ENCODE measurements at regions not wholly inside any gene's neighbourhood (a gene's known extent, or its start where the extent isn't known, plus 50 kb on each side); places are given as distances from the start of the nearest gene placed in this dataset.

GRCh38 chr18:22278798-22279197, 109.4 kb downstream of the GATA6 start:
- Histone ChIP-seq H4K8ac (replicated peaks; ENCODE audit: insufficient read length, low read depth, low read length) (no peak overlapping the region), H3K27ac (ENCODE audit: insufficient read length, low read depth, low read length) (no peak overlapping the region), H2BK20ac (ENCODE audit: low read depth, low read length, poor library complexity, severe bottlenecking) (no peak overlapping the region), H2AK5ac (ENCODE audit: insufficient read length, low read length) (no peak overlapping the region), H3K4me2 (ENCODE audit: insufficient read depth, insufficient read length, low read length) (no peak overlapping the region), H3K79me1 (ENCODE audit: insufficient read depth, low read depth, low read length, poor library complexity, severe bottlenecking) (no peaks in the 10 kb centered on the region), H3K4me1 (ENCODE audit: insufficient read depth, low read length) (no peaks in the 10 kb centered on the region), H3K4ac (ENCODE audit: low read depth, low read length) (no peak overlapping the region), H3K18ac (ENCODE audit: insufficient read length, low read depth, low read length) (no peak overlapping the region), H2BK120ac (ENCODE audit: low read depth, low read length, poor library complexity, severe bottlenecking) (no peak overlapping the region), H3K23ac (ENCODE audit: insufficient read length, low read depth, low read length) (no peak overlapping the region), H3K14ac (ENCODE audit: insufficient read depth, low read length) (no peak overlapping the region), H2BK15ac (ENCODE audit: low read depth, low read length) (no peak overlapping the region), H2BK5ac (ENCODE audit: insufficient read length, low read length) (no peak overlapping the region), H3K23me2 (ENCODE audit: insufficient read length, low read depth, low read length, poor library complexity, severe bottlenecking) (no peaks in the 10 kb centered on the region), H3K56ac (ENCODE audit: insufficient read length, low read depth, low read length) (no peak overlapping the region), H3K9me3 (ENCODE audit: control insufficient read depth, low read depth, low read length) (no peaks in the 10 kb centered on the region), H3K79me2 (ENCODE audit: insufficient read depth, low read length) (no peaks in the 10 kb centered on the region), H3K27me3 (ENCODE audit: insufficient read depth, low read length) (no peaks in the 10 kb centered on the region), H4K91ac (ENCODE audit: insufficient read length, low read depth, low read length) (no peak overlapping the region), H2AFZ (ENCODE audit: low read length) (no peak overlapping the region), H3T11ph (ENCODE audit: low read length) (no peak overlapping the region), H2BK12ac (ENCODE audit: insufficient read length, low read depth, low read length) (no peak overlapping the region), H3K9ac (ENCODE audit: extremely low read depth, insufficient read length, low read length) (no peak overlapping the region), H4K20me1 (ENCODE audit: control insufficient read depth, insufficient read depth, insufficient read length) (no peaks in the 10 kb centered on the region), H4K5ac (ENCODE audit: insufficient read length, low read depth, low read length) (no peak overlapping the region)
- Mint-ChIP-seq H3K36me3 (ENCODE audit: insufficient read depth in 1 of 3, low read depth in 3 of 3) (no peaks in the 10 kb centered on the region; a peak in 1 of 7 replicates), H3K27me3 (ENCODE audit: low read depth) (peaks cover 10% of the 10 kb centered on the region), H3K4me3 (no peak overlapping the region), H3K9me3 (peaks cover 4 to 6% of the 10 kb centered on the region in 2 experiments; a peak in 4 of 5 replicates), H3K27ac (no peak overlapping the region), H3K4me1 (0 out of 4 replicates have a peak, but pooled peaks cover 0 to 4% of the 10 kb centered on the region in 2 experiments)
- TF ChIP-seq CTCF (conservative IDR thresholded peaks at IDR 0.05), result no peak
- no CpG with 5 or more reads among the region's 1 CpG for WGBS (ENCODE audit: extremely low coverage, insufficient read length, low lambda C conversion rate)
- no peak for DNase-seq
